GM12865 (cell line): ENCODE measurements at regions not wholly inside any gene's neighbourhood (a gene's known extent, or its start where the extent isn't known, plus 50 kb on each side); places are given as distances from the start of the nearest gene placed in this dataset.
A peak's percentile ranks its signal among the peaks of the same experiment; 100 is the strongest.

Source experiments
- DNase-seq: peaks from one replicate; pipeline ENCODE4 v3.0.0; 2010; ENCODE audit warnings: low read depth
- H3K4me3 ChIP-seq: 2 replicates; pipeline ENCODE4 v1.5.1; 2011; ENCODE audit warnings: mild to moderate bottlenecking, low read depth, low read length, control low read depth
- CTCF ChIP-seq: IDR thresholded peaks from 2 replicates; pipeline ENCODE4 v1.5.1; 2011; ENCODE audit warnings: low read length, control low read depth, low read depth, inconsistent platforms; ENCODE audit not compliant: insufficient read depth; ENCODE audit errors: missing control alignments

- H3K4me3 ChIP-seq, result no peak overlapping the region
- TF ChIP-seq CTCF, result no peak
- DNase-seq, result no peak
These were observed 420.5 kb upstream of the MEIS1 start for GRCh38 chr2:66014450-66014849.

GRCh38 chr2:66013456-66013855 lies 421.5 kb upstream of the MEIS1 start:
- no peak overlapping the region for H3K4me3 ChIP-seq
- peak; percentile 15 for TF ChIP-seq CTCF
- peak; percentile 2 for DNase-seq

- TF ChIP-seq CTCF, result no peak
- DNase-seq, result no peak
- no peak overlapping the region for H3K4me3 ChIP-seq
These were observed 431.0 kb upstream of the MEIS1 start for GRCh38 chr2:66003931-66004330.

- H3K4me3 ChIP-seq, result no peak overlapping the region
- DNase-seq, result no peak
- TF ChIP-seq CTCF, result no peak
These were observed 433.4 kb upstream of the MEIS1 start for GRCh38 chr2:66001538-66001937.

GRCh38 chr2:66000901-66001300 lies 434.0 kb upstream of the MEIS1 start:
- no peak for DNase-seq
- H3K4me3 ChIP-seq, result no peak overlapping the region
- no peak for TF ChIP-seq CTCF

- no peak for TF ChIP-seq CTCF
- no peak for DNase-seq
These were observed 435.1 kb upstream of the MEIS1 start for GRCh38 chr2:65999796-66000195.

GRCh38 chr2:65999103-65999502 lies 435.8 kb upstream of the MEIS1 start:
- DNase-seq, result no peak
- no peak for TF ChIP-seq CTCF
- H3K4me3 ChIP-seq, result no peak overlapping the region

More at GRCh38 chr2:65999796-66000195, 435.1 kb upstream of the MEIS1 start:
- no peak overlapping the region for H3K4me3 ChIP-seq
